ENCODE measurements at regions not wholly inside any gene's neighbourhood (a gene's known extent, or its start where the extent isn't known, plus 50 kb on each side); places are given as distances from the start of the nearest gene placed in this dataset.

DNA sequence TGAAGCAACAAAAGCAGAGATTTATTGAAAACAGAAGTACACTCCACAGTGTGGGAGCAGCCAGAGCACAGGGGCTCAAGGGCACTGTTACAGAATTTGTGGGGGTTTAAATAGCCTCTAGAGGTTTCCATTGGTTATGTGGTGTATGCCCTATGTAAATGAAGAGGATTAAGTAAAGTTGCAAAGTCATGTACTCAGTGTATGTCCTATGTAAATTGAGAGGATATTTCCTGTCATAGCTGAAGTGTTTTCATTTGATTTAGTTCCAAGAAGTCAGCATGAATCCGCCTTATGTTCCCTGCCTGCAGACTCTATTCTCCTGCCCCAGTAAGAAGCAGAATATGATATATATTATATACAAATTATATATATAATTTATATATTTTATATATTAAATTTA, 966.0 kb upstream of the COX7C start:
- TF ChIP-seq, protein P1, sequence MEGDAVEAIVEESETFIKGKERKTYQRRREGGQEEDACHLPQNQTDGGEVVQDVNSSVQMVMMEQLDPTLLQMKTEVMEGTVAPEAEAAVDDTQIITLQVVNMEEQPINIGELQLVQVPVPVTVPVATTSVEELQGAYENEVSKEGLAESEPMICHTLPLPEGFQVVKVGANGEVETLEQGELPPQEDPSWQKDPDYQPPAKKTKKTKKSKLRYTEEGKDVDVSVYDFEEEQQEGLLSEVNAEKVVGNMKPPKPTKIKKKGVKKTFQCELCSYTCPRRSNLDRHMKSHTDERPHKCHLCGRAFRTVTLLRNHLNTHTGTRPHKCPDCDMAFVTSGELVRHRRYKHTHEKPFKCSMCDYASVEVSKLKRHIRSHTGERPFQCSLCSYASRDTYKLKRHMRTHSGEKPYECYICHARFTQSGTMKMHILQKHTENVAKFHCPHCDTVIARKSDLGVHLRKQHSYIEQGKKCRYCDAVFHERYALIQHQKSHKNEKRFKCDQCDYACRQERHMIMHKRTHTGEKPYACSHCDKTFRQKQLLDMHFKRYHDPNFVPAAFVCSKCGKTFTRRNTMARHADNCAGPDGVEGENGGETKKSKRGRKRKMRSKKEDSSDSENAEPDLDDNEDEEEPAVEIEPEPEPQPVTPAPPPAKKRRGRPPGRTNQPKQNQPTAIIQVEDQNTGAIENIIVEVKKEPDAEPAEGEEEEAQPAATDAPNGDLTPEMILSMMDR (IDR thresholded peaks at IDR 0.05) = no peak
- no peak for TF ChIP-seq EP300 (IDR thresholded peaks at IDR 0.05)
- no peak for TF ChIP-seq POLR2A (IDR thresholded peaks at IDR 0.05)

Data from stomach (tissue), 4 donors.